B cell (primary cell): ENCODE measurements at regions not wholly inside any gene's neighbourhood (a gene's known extent, or its start where the extent isn't known, plus 50 kb on each side); places are given as distances from the start of the nearest gene placed in this dataset.

Source experiments
- ATAC-seq: fragments of 200-7000 bp; cut with Tn5 transposase; one replicate; pipeline ENCODE4 v1.10.0; 2021; ENCODE audit warnings: low read depth, mild to moderate bottlenecking, moderate number of reproducible peaks, moderate library complexity
- CTCF ChIA-PET: fragments of 350-600 bp; sonication (Branson Sonifier 250); formaldehyde crosslinking; loops from one replicate; lab custom pipeline; 2021; ENCODE audit warnings: antibody characterized with exemption, inconsistent platforms; lab: Charles Lee
- POLR2A ChIA-PET: fragments of 350-600 bp; sonication (Branson Sonifier 250); formaldehyde crosslinking; loops from one replicate; lab custom pipeline; 2021; ENCODE audit warnings: antibody characterized with exemption; lab: Charles Lee
- DNase-seq: peaks from one replicate; pipeline ENCODE4 v3.0.0; 2013
- H2AFZ ChIP-seq: 2 replicates; pipeline ENCODE4 v1.6.1; 2012; ENCODE audit warnings: mild to moderate bottlenecking, low read depth, low read length; ENCODE audit not compliant: insufficient read depth, poor library complexity, severe bottlenecking
- H3K27ac ChIP-seq, 2 donors: 1 replicate in 1 of 2; 2 replicates in 1 of 2; pipeline ENCODE4 v1.5.1; 2012 to 2013; ENCODE audit warnings: low read length in 2 of 2, mild to moderate bottlenecking in 2 of 2, moderate library complexity in 1 of 2
- H3K27me3 ChIP-seq, 4 experiments: fragments of 200-600 bp in 1 of 4; sonication (generic) in 1 of 4; replicated peaks in 1 of 4; 1 replicate in 2 of 4; 2 replicates in 2 of 4; pipeline versions ENCODE4 v1.6.1 to v1.7.0; 2013 to 2016; ENCODE audit warnings: low read length in 3 of 4, mild to moderate bottlenecking in 2 of 4, mixed read lengths in 1 of 4, moderate library complexity in 1 of 4; ENCODE audit not compliant: insufficient read depth in 4 of 4, control insufficient read depth in 3 of 4; ENCODE audit errors: control extremely low read depth in 1 of 4
- H3K36me3 ChIP-seq, 2 experiments: replicated peaks in 1 of 2; 1 replicate in 1 of 2; 2 replicates in 1 of 2; pipeline versions ENCODE4 v1.6.1 to v1.7.1; 2013; ENCODE audit warnings: low read length in 1 of 2; ENCODE audit not compliant: insufficient read depth in 2 of 2, control insufficient read depth in 1 of 2; ENCODE audit errors: control extremely low read depth in 1 of 2, extremely low read depth in 1 of 2
- H3K4me1 ChIP-seq, 2 donors: fragments of 200-600 bp in 1 of 2; sonication (generic) in 1 of 2; 1 replicate in 1 of 2; 2 replicates in 1 of 2; pipeline versions ENCODE4 v1.5.1 to v1.6.1; 2013 to 2017; ENCODE audit warnings: low read length in 2 of 2; ENCODE audit not compliant: control insufficient read depth in 2 of 2, insufficient read depth in 2 of 2
- H3K4me2 ChIP-seq: replicated peaks from 2 replicates; pipeline ENCODE3; 2012; ENCODE audit warnings: mild to moderate bottlenecking, low read depth, low read length; ENCODE audit not compliant: poor library complexity, severe bottlenecking
- H3K4me3 ChIP-seq, 5 experiments: fragments of 200-600 bp in 1 of 5; sonication (generic) in 1 of 5; 1 replicate in 3 of 5; 2 replicates in 2 of 5; pipeline versions ENCODE4 v1.5.1 to v1.7.0; 2011 to 2016; ENCODE audit warnings: low read length in 4 of 5, mild to moderate bottlenecking in 4 of 5, low read depth in 2 of 5, control low read depth in 1 of 5, moderate library complexity in 1 of 5; ENCODE audit not compliant: insufficient read depth in 1 of 5; ENCODE audit errors: control extremely low read depth in 1 of 5, extremely low read depth in 1 of 5
- H3K79me2 ChIP-seq: fragments of 200-600 bp; sonication (generic); one replicate; pipeline ENCODE4 v1.6.0; 2016; ENCODE audit warnings: low read length; ENCODE audit not compliant: control insufficient read depth, insufficient read depth
- H3K9ac ChIP-seq: fragments of 200-600 bp; sonication (generic); 2 replicates; pipeline ENCODE4 v1.6.1; 2017; ENCODE audit warnings: mild to moderate bottlenecking, low read length, moderate library complexity
- H3K9me3 ChIP-seq, 3 donors: one replicate each; pipeline versions ENCODE4 v1.6.1 to v1.7.1; 2013; ENCODE audit warnings: low read length in 2 of 3; ENCODE audit not compliant: control insufficient read depth in 2 of 3, insufficient read depth in 1 of 3; ENCODE audit errors: control extremely low read depth in 1 of 3
- H4K20me1 ChIP-seq: 2 replicates; pipeline ENCODE4 v1.6.0; 2012; ENCODE audit warnings: mild to moderate bottlenecking, low read length; ENCODE audit not compliant: insufficient read depth, control insufficient read depth, poor library complexity, severe bottlenecking
- H3K27ac Mint-ChIP-seq: one replicate; pipeline ENCODE4 v1.8.0; 2021; ENCODE audit warnings: mixed read lengths
- H3K27me3 Mint-ChIP-seq: one replicate; pipeline ENCODE4 v1.8.0; 2021; ENCODE audit warnings: mixed read lengths
- H3K4me1 Mint-ChIP-seq: one replicate; pipeline ENCODE4 v1.8.0; 2021; ENCODE audit warnings: mixed read lengths
- H3K4me3 Mint-ChIP-seq: one replicate; pipeline ENCODE4 v1.8.0; 2021; ENCODE audit warnings: mixed read lengths
- H3K9me3 Mint-ChIP-seq: one replicate; pipeline ENCODE4 v1.8.0; 2022; ENCODE audit warnings: mixed read lengths; ENCODE audit not compliant: insufficient read depth
- CTCF ChIP-seq: fragments of 200-600 bp; IDR thresholded peaks from one replicate; pipeline ENCODE4 v1.8.0; 2022; ENCODE audit warnings: antibody characterized with exemption, mild to moderate bottlenecking
- EZH2 ChIP-seq: IDR thresholded peaks from 2 replicates; pipeline ENCODE4 v1.6.1; 2012; ENCODE audit warnings: borderline replicate concordance, low read depth, mild to moderate bottlenecking, moderate library complexity, low read length; ENCODE audit not compliant: insufficient read depth, poor library complexity, severe bottlenecking
- WGBS: methylation state at CpG from one replicate; pipeline ENCODE4 v1.1.5; 2013; ENCODE audit warnings: missing lambda C conversion rate; ENCODE audit not compliant: insufficient coverage; 5-methylcytosine and 5-hydroxymethylcytosine counted together
- intact Hi-C: fragments of 100-400 bp; cut with micrococcal nuclease; formaldehyde crosslinking; loops from one replicate; pipeline ENCODE4 v1.10.0; 2022

- POLR2A ChIA-PET = no interaction called here
- no peak overlapping the region for H3K27ac Mint-ChIP-seq
Observed at GRCh38 chr20:57783956-57784837, 74.4 kb upstream of the PMEPA1 start.

More at GRCh38 chr20:57783956-57784837, 74.4 kb upstream of the PMEPA1 start:
- no peaks in the 10 kb centered on the region for H3K79me2 ChIP-seq
- H4K20me1 ChIP-seq = no peaks in the 10 kb centered on the region
- DNase-seq (no peak), ATAC-seq (no peak)
- no peak overlapping the region for H3K27ac ChIP-seq
- H3K27me3 ChIP-seq = peaks cover 0 to 21% (median 0%) of the 10 kb centered on the region in 4 experiments
- H3K4me2 ChIP-seq = no peak overlapping the region
- intact Hi-C loops = no loop called here
- H3K9ac ChIP-seq = no peak overlapping the region
- WGBS = 85% methylated on average over 10 of the region's 10 CpGs
- H3K9me3 ChIP-seq = no peaks in the 10 kb centered on the region
- CTCF ChIA-PET = no interaction called here
- Mint-ChIP-seq H3K4me1 (no peaks in the 10 kb centered on the region), H3K27me3 (peaks cover 20% of the 10 kb centered on the region), H3K9me3 (peaks cover 3% of the 10 kb centered on the region), H3K4me3 (no peak overlapping the region)
- TF ChIP-seq EZH2 (no peak), CTCF (no peak)
- H3K36me3 ChIP-seq = no peaks in the 10 kb centered on the region
- H2AFZ ChIP-seq = no peak overlapping the region
- H3K4me3 ChIP-seq = no peak overlapping the region
- H3K4me1 ChIP-seq = no peaks in the 10 kb centered on the region
